SK-N-SH (cell line): ENCODE measurements at regions not wholly inside any gene's neighbourhood (a gene's known extent, or its start where the extent isn't known, plus 50 kb on each side); places are given as distances from the start of the nearest gene placed in this dataset.

Source experiments
- CTCF ChIA-PET: fragments of 300-600, 350-600 bp; formaldehyde crosslinking; extraction: SDS; loops from one replicate; lab custom pipeline; 2021; lab: Yijun Ruan, JAX
- POLR2A ChIA-PET: fragments of 350-600 bp; sonication (Branson Sonifier 250); formaldehyde crosslinking; extraction: SDS; loops from one replicate; lab custom pipeline; 2020; ENCODE audit warnings: antibody characterized with exemption, inconsistent platforms; lab: Yijun Ruan, JAX
- DNase-seq: peaks from one replicate; pipeline ENCODE4 v3.0.0; 2012
- H2AFZ ChIP-seq: fragments of 200-600 bp; sonication (generic); 2 replicates; pipeline ENCODE4 v1.8.1; 2016; ENCODE audit warnings: antibody characterized with exemption, mild to moderate bottlenecking, low read depth
- H3F3A ChIP-seq: fragments of 200-600 bp; sonication (generic); replicated peaks from 2 replicates; pipeline ENCODE3; 2016; ENCODE audit warnings: antibody characterized with exemption, mild to moderate bottlenecking; ENCODE audit not compliant: insufficient read depth
- H3K27ac ChIP-seq, 2 experiments: fragments of 200-500 bp in 1 of 2; fragments of 200-600 bp in 1 of 2; sonication (Bioruptor generic) in 1 of 2; sonication (generic), shearing (Covaris generic) in 1 of 2; 2 replicates each; pipeline versions ENCODE4 v1.5.1 to v1.6.1; 2014 to 2016; ENCODE audit warnings: low read depth in 2 of 2, inconsistent platforms in 1 of 2, low read length in 1 of 2, mild to moderate bottlenecking in 1 of 2, mixed read lengths in 1 of 2
- H3K27me3 ChIP-seq: fragments of 200-600 bp; sonication (generic), shearing (Covaris generic); 2 replicates; pipeline ENCODE4 v1.6.1; 2016; ENCODE audit warnings: mixed run types; ENCODE audit not compliant: insufficient read depth
- H3K36me3 ChIP-seq, 2 experiments: fragments of 200-500 bp in 1 of 2; fragments of 200-600 bp in 1 of 2; sonication (Bioruptor generic) in 1 of 2; sonication (generic) in 1 of 2; replicated peaks in 1 of 2; 2 replicates each; pipeline versions ENCODE3 to v1.5.1; 2014 to 2016; ENCODE audit warnings: low read length in 1 of 2, mild to moderate bottlenecking in 1 of 2; ENCODE audit not compliant: insufficient read depth in 2 of 2, control insufficient read depth in 1 of 2
- H3K4me1 ChIP-seq, 2 experiments: fragments of 200-500 bp in 1 of 2; fragments of 200-600 bp in 1 of 2; sonication (Bioruptor generic) in 1 of 2; sonication (generic), shearing (Covaris generic) in 1 of 2; 2 replicates each; pipeline versions ENCODE4 v1.5.1 to v1.6.1; 2014 to 2016; ENCODE audit warnings: low read depth in 1 of 2, low read length in 1 of 2, mixed run types in 1 of 2; ENCODE audit not compliant: insufficient read depth in 2 of 2, control insufficient read depth in 1 of 2
- H3K4me2 ChIP-seq: fragments of 200-600 bp; sonication (generic), shearing (Covaris generic); 2 replicates; pipeline ENCODE4 v1.6.1; 2017; ENCODE audit warnings: mixed run types
- H3K4me3 ChIP-seq, 2 experiments: fragments of 200-500 bp in 1 of 2; fragments of 200-600 bp in 1 of 2; sonication (Bioruptor generic) in 1 of 2; sonication (generic), shearing (Covaris generic) in 1 of 2; 2 replicates each; pipeline versions ENCODE4 v1.5.1 to v1.8.1; 2014 to 2016; ENCODE audit warnings: low read depth in 2 of 2, inconsistent platforms in 1 of 2, low read length in 1 of 2, mild to moderate bottlenecking in 1 of 2, mixed read lengths in 1 of 2, moderate library complexity in 1 of 2
- H3K79me2 ChIP-seq: fragments of 200-600 bp; sonication (generic); 2 replicates; pipeline ENCODE4 v1.8.1; 2017; ENCODE audit warnings: mild to moderate bottlenecking; ENCODE audit not compliant: insufficient read depth
- H3K9ac ChIP-seq: fragments of 200-600 bp; sonication (generic); 2 replicates; pipeline ENCODE4 v1.6.1; 2017; ENCODE audit warnings: mixed run types
- H3K9me2 ChIP-seq: fragments of 200-600 bp; sonication (generic); 2 replicates; pipeline ENCODE4 v1.6.1; 2017; ENCODE audit warnings: mixed run types
- H3K9me3 ChIP-seq: fragments of 200-600 bp; sonication (generic); 2 replicates; pipeline ENCODE4 v1.6.1; 2017; ENCODE audit warnings: mixed run types, mild to moderate bottlenecking, moderate library complexity
- H4K20me1 ChIP-seq: fragments of 200-600 bp; sonication (generic); 2 replicates; pipeline ENCODE4 v1.6.1; 2017; ENCODE audit warnings: mild to moderate bottlenecking, mixed run types; ENCODE audit not compliant: insufficient read depth
- ELF1 ChIP-seq: IDR thresholded peaks from 2 replicates; pipeline ENCODE4 v1.4.0; 2012
- EP300 ChIP-seq, 2 experiments: IDR thresholded peaks; 2 replicates each; pipeline versions ENCODE4 v1.4.0 to v1.6.1; 2012; ENCODE audit warnings: borderline replicate concordance in 1 of 2, low read depth in 1 of 2, low read length in 1 of 2
- EZH2phosphoT487 ChIP-seq: fragments of 200-600 bp; sonication (generic); IDR thresholded peaks from 2 replicates; pipeline ENCODE4 v1.6.1; 2017; ENCODE audit warnings: low read depth, mixed run types, mild to moderate bottlenecking, antibody characterized with exemption, moderate library complexity, borderline replicate concordance
- FOXM1 ChIP-seq: IDR thresholded peaks from 2 replicates; pipeline ENCODE4 v1.4.0; 2012; ENCODE audit warnings: low read depth, mild to moderate bottlenecking
- GATA2 ChIP-seq: sonication (generic); formaldehyde crosslinking; IDR thresholded peaks from 2 replicates; pipeline ENCODE4 v1.5.0; 2020; ENCODE audit warnings: mild to moderate bottlenecking, missing genetic modification reagents
- MEF2A ChIP-seq: IDR thresholded peaks from 2 replicates; pipeline ENCODE4 v1.4.0; 2012; ENCODE audit warnings: low read depth, borderline replicate concordance
- NFIC ChIP-seq: IDR thresholded peaks from 2 replicates; pipeline ENCODE4 v1.4.0; 2012; ENCODE audit warnings: borderline replicate concordance
- PBX3 ChIP-seq: IDR thresholded peaks from 2 replicates; pipeline ENCODE4; 2012
- RCOR1 ChIP-seq: fragments of 150-350 bp; IDR thresholded peaks from 2 replicates; pipeline ENCODE4 v1.6.1; 2017; ENCODE audit warnings: antibody characterized with exemption, low read length
- RFX5 ChIP-seq: IDR thresholded peaks from 2 replicates; pipeline ENCODE4 v1.6.1; 2012; ENCODE audit warnings: mild to moderate bottlenecking, improper control_type of control experiment, low read length
- RXRA ChIP-seq: IDR thresholded peaks from 2 replicates; pipeline ENCODE4 v1.4.0; 2012; ENCODE audit warnings: low read depth, mild to moderate bottlenecking, borderline replicate concordance
- SMC3 ChIP-seq: IDR thresholded peaks from 2 replicates; pipeline ENCODE4 v1.6.1; 2012; ENCODE audit warnings: low read depth, low read length, improper control_type of control experiment
- TCF12 ChIP-seq: IDR thresholded peaks from 2 replicates; pipeline ENCODE4 v1.4.0; 2012
- TEAD4 ChIP-seq: IDR thresholded peaks from 2 replicates; pipeline ENCODE4 v1.4.0; 2012; ENCODE audit warnings: mild to moderate bottlenecking, borderline replicate concordance; ENCODE audit not compliant: insufficient read depth
- USF1 ChIP-seq: IDR thresholded peaks from 2 replicates; pipeline ENCODE4 v1.4.0; 2012; ENCODE audit warnings: low read depth, borderline replicate concordance
- YY1 ChIP-seq: IDR thresholded peaks from 2 replicates; pipeline ENCODE4 v1.4.0; 2012; ENCODE audit warnings: low read depth, mild to moderate bottlenecking
- WGBS: methylation state at CpG from one replicate; pipeline ENCODE4 v1.1.6; 2017; ENCODE audit warnings: low lambda C conversion rate; 5-methylcytosine and 5-hydroxymethylcytosine counted together
- TF ChIP-seq, protein P1 (sequence below): fragments of 150-350 bp; IDR thresholded peaks from 2 replicates; pipeline ENCODE4 v1.6.1; 2017; ENCODE audit warnings: antibody characterized with exemption, low read length, low read depth, borderline replicate concordance
- TF ChIP-seq, protein P2 (sequence below): fragments of 200-600 bp; sonication (generic); IDR thresholded peaks from 2 replicates; pipeline ENCODE4 v1.6.1; 2017; ENCODE audit warnings: antibody characterized with exemption, mild to moderate bottlenecking, moderate library complexity
- TF ChIP-seq, protein P3 (sequence below): IDR thresholded peaks from 2 replicates; pipeline ENCODE4 v1.4.0; 2012; ENCODE audit warnings: low read depth, borderline replicate concordance

GRCh38 chr21:38911484-38912101, 105.9 kb downstream of the ETS2 start:
- no peaks in the 10 kb centered on the region for H4K20me1 ChIP-seq
- no peak overlapping the region for H3K27ac ChIP-seq
- no peaks in the 10 kb centered on the region for H3K27me3 ChIP-seq
- no peak overlapping the region for H3K4me2 ChIP-seq
- no peaks in the 10 kb centered on the region for H3K9me2 ChIP-seq
- TF ChIP-seq, protein P1, sequence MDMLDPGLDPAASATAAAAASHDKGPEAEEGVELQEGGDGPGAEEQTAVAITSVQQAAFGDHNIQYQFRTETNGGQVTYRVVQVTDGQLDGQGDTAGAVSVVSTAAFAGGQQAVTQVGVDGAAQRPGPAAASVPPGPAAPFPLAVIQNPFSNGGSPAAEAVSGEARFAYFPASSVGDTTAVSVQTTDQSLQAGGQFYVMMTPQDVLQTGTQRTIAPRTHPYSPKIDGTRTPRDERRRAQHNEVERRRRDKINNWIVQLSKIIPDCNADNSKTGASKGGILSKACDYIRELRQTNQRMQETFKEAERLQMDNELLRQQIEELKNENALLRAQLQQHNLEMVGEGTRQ, result no peak
- TF ChIP-seq FOXM1 (no peak), YY1 (no peak), USF1 (no peak), EZH2phosphoT487 (no peak), TEAD4 (no peak), GATA2 (CRISPR knock-in tag) (no peak), RCOR1 (no peak), TCF12 (no peak), EP300 (IDR thresholded peaks at IDR 0.05; ENCODE audit: borderline replicate concordance in 1 of 2, low read depth in 1 of 2, low read length in 1 of 2) (no peak), ELF1 (no peak), SMC3 (no peak)
- TF ChIP-seq, protein P2, sequence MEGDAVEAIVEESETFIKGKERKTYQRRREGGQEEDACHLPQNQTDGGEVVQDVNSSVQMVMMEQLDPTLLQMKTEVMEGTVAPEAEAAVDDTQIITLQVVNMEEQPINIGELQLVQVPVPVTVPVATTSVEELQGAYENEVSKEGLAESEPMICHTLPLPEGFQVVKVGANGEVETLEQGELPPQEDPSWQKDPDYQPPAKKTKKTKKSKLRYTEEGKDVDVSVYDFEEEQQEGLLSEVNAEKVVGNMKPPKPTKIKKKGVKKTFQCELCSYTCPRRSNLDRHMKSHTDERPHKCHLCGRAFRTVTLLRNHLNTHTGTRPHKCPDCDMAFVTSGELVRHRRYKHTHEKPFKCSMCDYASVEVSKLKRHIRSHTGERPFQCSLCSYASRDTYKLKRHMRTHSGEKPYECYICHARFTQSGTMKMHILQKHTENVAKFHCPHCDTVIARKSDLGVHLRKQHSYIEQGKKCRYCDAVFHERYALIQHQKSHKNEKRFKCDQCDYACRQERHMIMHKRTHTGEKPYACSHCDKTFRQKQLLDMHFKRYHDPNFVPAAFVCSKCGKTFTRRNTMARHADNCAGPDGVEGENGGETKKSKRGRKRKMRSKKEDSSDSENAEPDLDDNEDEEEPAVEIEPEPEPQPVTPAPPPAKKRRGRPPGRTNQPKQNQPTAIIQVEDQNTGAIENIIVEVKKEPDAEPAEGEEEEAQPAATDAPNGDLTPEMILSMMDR, result no peak
- H3K4me1 ChIP-seq, result peaks cover 0 to 21% of the 10 kb centered on the region in 2 experiments; a peak in 1 of 4 replicates
- no peak for DNase-seq
- 87% methylated on average over 3 of the region's 3 CpGs for WGBS
- H2AFZ ChIP-seq, result no peak overlapping the region
- no peak overlapping the region for H3K9ac ChIP-seq
- ChIA-PET POLR2A (no interaction called here), CTCF (no interaction called here)
- no peaks in the 10 kb centered on the region for H3K79me2 ChIP-seq
- H3K36me3 ChIP-seq, result no peaks in the 10 kb centered on the region
- no peaks in the 10 kb centered on the region for H3F3A ChIP-seq
- no peaks in the 10 kb centered on the region for H3K9me3 ChIP-seq
- no peak overlapping the region for H3K4me3 ChIP-seq

DNA sequence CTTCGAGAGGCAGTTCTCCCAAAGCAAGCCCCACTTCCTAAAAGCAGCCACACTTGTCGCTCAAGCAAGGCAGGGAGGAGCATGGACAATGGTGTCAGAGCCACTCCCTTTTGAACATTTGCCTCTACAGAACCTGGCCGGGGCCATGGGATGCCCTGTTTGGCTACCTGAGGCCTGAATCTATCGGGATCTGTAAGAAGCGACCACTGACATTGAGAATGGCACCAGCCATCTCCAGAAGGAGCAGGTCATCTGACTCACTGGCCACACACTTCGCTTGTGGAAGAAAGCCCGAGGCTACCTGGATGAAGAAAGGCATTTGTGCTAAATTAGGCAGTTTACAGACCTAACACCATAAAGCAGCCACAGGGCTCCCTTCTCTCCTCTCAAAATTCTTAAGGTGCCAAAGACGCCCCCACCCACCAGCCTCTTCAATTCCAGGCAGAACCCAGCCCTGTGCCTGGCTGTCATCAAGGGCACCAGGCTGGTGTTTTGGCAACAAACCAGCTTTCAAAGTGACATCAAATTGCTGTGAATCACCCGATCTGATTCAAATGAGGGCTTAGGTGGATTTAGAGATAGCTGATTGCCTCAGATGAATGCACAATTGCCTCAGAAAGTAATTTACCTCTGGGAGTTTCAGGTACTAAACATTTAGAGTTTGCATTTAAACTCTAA, 104.8 kb downstream of the ETS2 start:
- Histone ChIP-seq H3K9ac (no peak overlapping the region), H3K9me2 (no peaks in the 10 kb centered on the region), H3K36me3 (no peaks in the 10 kb centered on the region), H3F3A (no peaks in the 10 kb centered on the region), H3K4me1 (peaks cover 0 to 21% of the 10 kb centered on the region in 2 experiments; a peak in 1 of 4 replicates), H2AFZ (no peak overlapping the region), H3K9me3 (no peaks in the 10 kb centered on the region), H3K4me2 (no peak overlapping the region), H4K20me1 (no peaks in the 10 kb centered on the region), H3K4me3 (no peak overlapping the region), H3K79me2 (no peaks in the 10 kb centered on the region), H3K27me3 (no peaks in the 10 kb centered on the region), H3K27ac (no peak overlapping the region)
- DNase-seq, result peak; percentile 38
- no peak for TF ChIP-seq PBX3
- no peak for TF ChIP-seq RXRA
- TF ChIP-seq RFX5, result no peak
- no peak for TF ChIP-seq EP300 (IDR thresholded peaks at IDR 0.05; ENCODE audit: borderline replicate concordance in 1 of 2, low read depth in 1 of 2, low read length in 1 of 2)
- no peak for TF ChIP-seq GATA2 (CRISPR knock-in tag)
- TF ChIP-seq, protein P3, sequence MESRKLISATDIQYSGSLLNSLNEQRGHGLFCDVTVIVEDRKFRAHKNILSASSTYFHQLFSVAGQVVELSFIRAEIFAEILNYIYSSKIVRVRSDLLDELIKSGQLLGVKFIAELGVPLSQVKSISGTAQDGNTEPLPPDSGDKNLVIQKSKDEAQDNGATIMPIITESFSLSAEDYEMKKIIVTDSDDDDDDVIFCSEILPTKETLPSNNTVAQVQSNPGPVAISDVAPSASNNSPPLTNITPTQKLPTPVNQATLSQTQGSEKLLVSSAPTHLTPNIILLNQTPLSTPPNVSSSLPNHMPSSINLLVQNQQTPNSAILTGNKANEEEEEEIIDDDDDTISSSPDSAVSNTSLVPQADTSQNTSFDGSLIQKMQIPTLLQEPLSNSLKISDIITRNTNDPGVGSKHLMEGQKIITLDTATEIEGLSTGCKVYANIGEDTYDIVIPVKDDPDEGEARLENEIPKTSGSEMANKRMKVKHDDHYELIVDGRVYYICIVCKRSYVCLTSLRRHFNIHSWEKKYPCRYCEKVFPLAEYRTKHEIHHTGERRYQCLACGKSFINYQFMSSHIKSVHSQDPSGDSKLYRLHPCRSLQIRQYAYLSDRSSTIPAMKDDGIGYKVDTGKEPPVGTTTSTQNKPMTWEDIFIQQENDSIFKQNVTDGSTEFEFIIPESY, result no peak
- no peak for TF ChIP-seq MEF2A
- TF ChIP-seq NFIC, result no peak
- POLR2A ChIA-PET, result no interaction called here
- WGBS, result 80% methylated on average over 6 of the region's 9 CpGs
- CTCF ChIA-PET, result no interaction called here
